A673 (cell line): ENCODE measurements at regions not wholly inside any gene's neighbourhood (a gene's known extent, or its start where the extent isn't known, plus 50 kb on each side); places are given as distances from the start of the nearest gene placed in this dataset.

Experiments
- EZH2 ChIP-seq: fragments of 200-600 bp; sonication (generic); IDR thresholded peaks from 2 replicates; pipeline ENCODE4 v1.6.1; 2017; ENCODE audit warnings: borderline replicate concordance, low read depth, mild to moderate bottlenecking, mixed read lengths, antibody characterized with exemption, low read length; ENCODE audit not compliant: poor library complexity, severe bottlenecking
- TF ChIP-seq, protein P1 (sequence below): fragments of 300-800, 200-600 bp; sonication (generic); conservative IDR thresholded peaks from 2 replicates; pipeline ENCODE4 v1.5.1; 2017; ENCODE audit warnings: low read depth, mild to moderate bottlenecking, antibody characterized with exemption, low read length, moderate library complexity, mixed read lengths

DNA sequence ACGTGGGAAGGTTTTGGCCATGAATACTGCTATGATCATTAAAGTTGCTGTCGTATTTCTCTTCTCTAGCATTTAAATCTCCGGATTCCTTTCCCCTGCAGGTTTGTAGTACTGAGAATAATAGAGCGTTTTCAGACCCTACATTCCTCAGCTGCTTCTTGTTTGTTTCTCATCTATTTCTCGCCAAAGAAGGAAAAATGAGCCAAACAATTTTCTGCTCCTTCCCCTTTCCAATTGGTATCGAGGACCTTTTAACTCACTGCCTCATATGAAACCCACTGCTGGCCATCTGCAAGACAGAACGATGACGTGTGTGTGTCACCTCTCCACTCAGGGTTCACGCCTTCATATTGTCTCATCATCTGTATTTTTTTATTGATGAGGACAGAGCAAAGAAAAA lies 689.4 kb upstream of the WWC1 start:
- TF ChIP-seq, protein P1, sequence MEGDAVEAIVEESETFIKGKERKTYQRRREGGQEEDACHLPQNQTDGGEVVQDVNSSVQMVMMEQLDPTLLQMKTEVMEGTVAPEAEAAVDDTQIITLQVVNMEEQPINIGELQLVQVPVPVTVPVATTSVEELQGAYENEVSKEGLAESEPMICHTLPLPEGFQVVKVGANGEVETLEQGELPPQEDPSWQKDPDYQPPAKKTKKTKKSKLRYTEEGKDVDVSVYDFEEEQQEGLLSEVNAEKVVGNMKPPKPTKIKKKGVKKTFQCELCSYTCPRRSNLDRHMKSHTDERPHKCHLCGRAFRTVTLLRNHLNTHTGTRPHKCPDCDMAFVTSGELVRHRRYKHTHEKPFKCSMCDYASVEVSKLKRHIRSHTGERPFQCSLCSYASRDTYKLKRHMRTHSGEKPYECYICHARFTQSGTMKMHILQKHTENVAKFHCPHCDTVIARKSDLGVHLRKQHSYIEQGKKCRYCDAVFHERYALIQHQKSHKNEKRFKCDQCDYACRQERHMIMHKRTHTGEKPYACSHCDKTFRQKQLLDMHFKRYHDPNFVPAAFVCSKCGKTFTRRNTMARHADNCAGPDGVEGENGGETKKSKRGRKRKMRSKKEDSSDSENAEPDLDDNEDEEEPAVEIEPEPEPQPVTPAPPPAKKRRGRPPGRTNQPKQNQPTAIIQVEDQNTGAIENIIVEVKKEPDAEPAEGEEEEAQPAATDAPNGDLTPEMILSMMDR: no peak
- TF ChIP-seq EZH2: no peak
